Osteocyte (in vitro differentiated cells): ENCODE measurements at regions not wholly inside any gene's neighbourhood (a gene's known extent, or its start where the extent isn't known, plus 50 kb on each side); places are given as distances from the start of the nearest gene placed in this dataset.

Experiments
- DNase-seq: peaks from one replicate; pipeline ENCODE4 v3.0.0; 2021; ENCODE audit warnings: mixed read lengths; ENCODE audit not compliant: unreplicated experiment; ENCODE audit errors: extremely low spot score
- H3K27ac Mint-ChIP-seq: one replicate; pipeline ENCODE4 v1.8.0; 2021; ENCODE audit warnings: mild to moderate bottlenecking, mixed read lengths; ENCODE audit not compliant: unreplicated experiment
- H3K27me3 Mint-ChIP-seq: one replicate; pipeline ENCODE4 v1.8.0; 2021; ENCODE audit warnings: mixed read lengths; ENCODE audit not compliant: unreplicated experiment
- H3K36me3 Mint-ChIP-seq: one replicate; pipeline ENCODE4 v1.8.0; 2021; ENCODE audit warnings: mixed read lengths; ENCODE audit not compliant: unreplicated experiment
- H3K4me1 Mint-ChIP-seq: one replicate; pipeline ENCODE4 v1.8.0; 2021; ENCODE audit warnings: mixed read lengths; ENCODE audit not compliant: unreplicated experiment
- H3K4me3 Mint-ChIP-seq: one replicate; pipeline ENCODE4 v1.8.0; 2021; ENCODE audit warnings: mild to moderate bottlenecking, moderate library complexity, mixed read lengths; ENCODE audit not compliant: unreplicated experiment
- H3K9me3 Mint-ChIP-seq: one replicate; pipeline ENCODE4 v1.8.0; 2021; ENCODE audit warnings: mixed read lengths; ENCODE audit not compliant: unreplicated experiment
- CTCF ChIP-seq: fragments of 200-600 bp; sonication (generic); IDR thresholded peaks from 2 replicates; pipeline ENCODE4 v1.5.0; 2021; ENCODE audit warnings: antibody characterized with exemption, mild to moderate bottlenecking, moderate library complexity

GRCh38 chr5:56305001-56305950 lies 72.1 kb upstream of the ANKRD55 start:
- no peak for DNase-seq
- no peak for TF ChIP-seq CTCF
- peaks cover 14% of the 10 kb centered on the region for H3K9me3 Mint-ChIP-seq
- H3K4me3 Mint-ChIP-seq: no peak overlapping the region
- H3K36me3 Mint-ChIP-seq: peaks cover 2% of the 10 kb centered on the region
- H3K4me1 Mint-ChIP-seq: peaks cover 8% of the 10 kb centered on the region
- no peak overlapping the region for H3K27ac Mint-ChIP-seq
- no peaks in the 10 kb centered on the region for H3K27me3 Mint-ChIP-seq

- no peak for DNase-seq
- no peaks in the 10 kb centered on the region for H3K27me3 Mint-ChIP-seq
- no peak overlapping the region for H3K4me3 Mint-ChIP-seq
- no peak for TF ChIP-seq CTCF
- H3K9me3 Mint-ChIP-seq: peaks cover 14% of the 10 kb centered on the region
- H3K4me1 Mint-ChIP-seq: peaks cover 13% of the 10 kb centered on the region
- peaks cover 2% of the 10 kb centered on the region for H3K36me3 Mint-ChIP-seq
- no peak overlapping the region for H3K27ac Mint-ChIP-seq
Observed at GRCh38 chr5:56303511-56303910, 70.4 kb upstream of the ANKRD55 start.

GRCh38 chr5:56302027-56302426 lies 68.9 kb upstream of the ANKRD55 start:
- no peak for DNase-seq
- Mint-ChIP-seq H3K27me3 (no peaks in the 10 kb centered on the region), H3K4me3 (no peak overlapping the region), H3K4me1 (peaks cover 13% of the 10 kb centered on the region), H3K27ac (no peak overlapping the region), H3K9me3 (peaks cover 14% of the 10 kb centered on the region), H3K36me3 (peaks cover 2% of the 10 kb centered on the region)
- TF ChIP-seq CTCF: no peak

GRCh38 chr5:56301069-56301468 lies 67.9 kb upstream of the ANKRD55 start:
- DNase-seq: no peak
- Mint-ChIP-seq H3K27me3 (no peaks in the 10 kb centered on the region), H3K4me1 (peaks cover 13% of the 10 kb centered on the region), H3K9me3 (peaks cover 6% of the 10 kb centered on the region), H3K36me3 (peaks cover 2% of the 10 kb centered on the region), H3K4me3 (no peak overlapping the region), H3K27ac (no peak overlapping the region)
- TF ChIP-seq CTCF: no peak

GRCh38 chr5:56299212-56299611 lies 66.1 kb upstream of the ANKRD55 start:
- no peak for DNase-seq
- no peaks in the 10 kb centered on the region for H3K27me3 Mint-ChIP-seq

More at GRCh38 chr5:56299212-56299611, 66.1 kb upstream of the ANKRD55 start:
- peaks cover 10% of the 10 kb centered on the region for H3K4me1 Mint-ChIP-seq
- H3K27ac Mint-ChIP-seq: no peak overlapping the region
- no peak for TF ChIP-seq CTCF
- no peaks in the 10 kb centered on the region for H3K9me3 Mint-ChIP-seq
- H3K4me3 Mint-ChIP-seq: no peak overlapping the region
- no peaks in the 10 kb centered on the region for H3K36me3 Mint-ChIP-seq
